ENCODE measurements at regions not wholly inside any gene's neighbourhood (a gene's known extent, or its start where the extent isn't known, plus 50 kb on each side); places are given as distances from the start of the nearest gene placed in this dataset.

- peak; percentile 92 for DNase-seq (ENCODE audit: low read depth)
Observed at GRCh38 chr18:48488388-48488850, 50.4 kb upstream of the CTIF start.

- no peak for DNase-seq (ENCODE audit: low read depth)
Observed at GRCh38 chr18:48486754-48487153, 52.1 kb upstream of the CTIF start.

DNA sequence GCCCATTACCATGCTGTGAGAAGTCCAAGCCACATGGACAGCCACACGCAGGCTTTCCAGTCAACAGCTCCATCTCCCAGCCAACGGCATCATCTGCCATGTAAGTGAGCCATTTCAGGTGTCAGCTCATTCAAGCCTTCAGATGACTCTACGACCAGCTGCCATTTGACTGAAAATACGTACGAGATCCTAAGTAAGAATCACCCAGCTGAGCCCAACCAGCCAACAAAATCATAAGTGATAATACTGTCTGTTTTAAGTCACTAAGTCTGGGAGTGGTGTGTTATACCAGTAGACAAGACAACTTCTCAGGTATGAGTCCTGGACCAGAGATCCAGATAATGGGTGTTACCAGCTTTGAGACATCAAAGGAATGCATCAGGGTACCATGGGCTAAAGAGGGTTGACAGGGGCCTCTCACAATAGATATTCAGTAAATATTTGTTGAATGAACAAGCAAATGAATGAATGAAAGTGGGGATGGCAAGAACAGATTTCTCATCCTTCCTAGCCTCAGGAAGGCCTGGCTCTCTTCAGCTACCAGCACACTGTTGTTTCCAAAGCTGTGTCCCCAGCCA, 52.9 kb upstream of the CTIF start:
- DNase-seq (ENCODE audit: low read depth) = no peak

DNA sequence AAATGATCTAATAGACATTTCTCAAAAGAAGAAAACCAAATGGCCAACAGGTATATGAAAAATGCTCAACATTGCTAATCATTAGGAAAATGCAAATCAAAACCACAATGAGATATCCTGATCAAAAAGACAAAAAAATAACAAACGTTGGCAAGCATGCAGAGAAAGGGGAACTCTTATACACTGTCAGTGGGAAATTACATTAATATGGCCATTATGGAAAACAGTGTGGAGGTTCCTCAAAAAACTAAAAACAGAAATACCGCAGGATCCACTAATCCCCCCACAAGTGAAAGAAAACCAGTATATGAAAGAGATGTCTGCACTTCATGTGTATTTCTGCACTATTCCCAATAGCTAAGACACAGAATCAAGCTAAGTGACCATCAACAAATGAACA, 57.7 kb upstream of the CTIF start:
- no peak for DNase-seq (ENCODE audit: low read depth)

- no peak for DNase-seq (ENCODE audit: low read depth)
Observed at GRCh38 chr18:48479531-48479930, 59.3 kb upstream of the CTIF start.

GRCh38 chr18:48477348-48477747, 61.5 kb upstream of the CTIF start:
- DNase-seq (ENCODE audit: low read depth) = no peak

- DNase-seq (ENCODE audit: low read depth) = no peak
Observed at GRCh38 chr18:48476550-48476917, 62.3 kb upstream of the CTIF start.

- DNase-seq (ENCODE audit: low read depth) = peak; percentile 64
Observed at GRCh38 chr18:48475635-48476549, 62.9 kb upstream of the CTIF start.

DNA sequence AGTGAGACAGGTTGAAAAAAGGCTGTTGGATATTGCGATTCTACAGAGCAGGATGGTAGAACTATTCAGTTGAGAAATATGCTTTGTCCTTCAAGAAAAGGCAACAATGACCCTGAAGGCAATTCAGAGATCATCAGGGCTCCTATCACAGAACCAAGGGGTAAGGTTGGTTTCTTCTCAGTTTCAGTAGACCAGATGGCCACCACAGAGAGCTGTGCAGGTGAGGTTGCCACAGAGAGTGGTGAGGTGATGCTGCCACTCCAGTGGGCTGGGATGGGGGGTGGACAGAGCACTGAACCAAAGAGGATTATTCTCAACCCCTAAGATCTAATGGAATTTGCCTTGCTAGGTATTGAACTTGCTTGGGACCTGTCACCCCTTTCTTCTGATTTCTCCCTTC, 64.6 kb upstream of the ZBTB7C start:
- no peak for DNase-seq (ENCODE audit: low read depth)

- DNase-seq (ENCODE audit: low read depth) = no peak
Observed at GRCh38 chr18:48472610-48473009, 63.4 kb upstream of the ZBTB7C start.

GRCh38 chr18:48470484-48471180, 61.4 kb upstream of the ZBTB7C start:
- DNase-seq (ENCODE audit: low read depth) = peak; percentile 50

GRCh38 chr18:48468151-48468550, 59.0 kb upstream of the ZBTB7C start:
- no peak for DNase-seq (ENCODE audit: low read depth)

DNA sequence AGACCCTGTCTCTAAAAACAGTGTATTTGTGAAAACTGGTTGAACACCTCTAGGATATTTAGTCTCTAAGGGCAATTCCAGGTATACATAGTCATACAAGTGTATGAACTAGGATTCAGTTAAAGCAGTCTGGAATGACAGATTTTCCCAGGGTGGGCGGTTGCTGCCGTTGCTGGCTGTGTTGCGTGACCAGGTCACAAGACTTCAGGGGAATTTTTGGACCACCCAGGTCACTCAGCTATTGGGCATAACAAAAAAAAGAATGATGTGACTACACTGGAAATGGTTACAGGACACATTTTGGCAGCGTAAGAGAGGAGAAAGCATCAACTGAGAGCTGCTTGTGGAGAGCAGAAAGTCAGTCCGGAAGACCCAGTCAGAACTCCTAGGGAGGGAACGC, 58.0 kb upstream of the ZBTB7C start:
- no peak for DNase-seq (ENCODE audit: low read depth)

DNA sequence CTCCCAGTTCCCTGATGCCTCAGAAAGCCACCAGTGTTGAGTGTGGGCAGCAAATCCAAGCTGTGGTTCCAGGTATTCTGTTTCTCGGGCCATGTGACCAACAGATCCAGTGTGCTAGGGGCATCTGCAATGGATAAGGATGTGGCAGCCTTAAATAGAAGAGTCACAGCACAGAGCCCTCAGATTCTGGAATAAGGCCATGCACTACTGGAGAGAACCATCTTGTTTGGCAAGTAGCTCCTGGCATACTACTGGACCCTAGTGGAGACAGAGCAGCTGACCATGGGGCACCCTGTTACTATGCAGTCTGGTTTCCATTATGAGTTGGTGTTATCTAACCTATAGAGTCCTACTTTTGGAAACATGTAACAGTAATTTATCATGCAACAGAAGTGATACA, 53.3 kb upstream of the ZBTB7C start:
- no peak for DNase-seq (ENCODE audit: low read depth)

DNA sequence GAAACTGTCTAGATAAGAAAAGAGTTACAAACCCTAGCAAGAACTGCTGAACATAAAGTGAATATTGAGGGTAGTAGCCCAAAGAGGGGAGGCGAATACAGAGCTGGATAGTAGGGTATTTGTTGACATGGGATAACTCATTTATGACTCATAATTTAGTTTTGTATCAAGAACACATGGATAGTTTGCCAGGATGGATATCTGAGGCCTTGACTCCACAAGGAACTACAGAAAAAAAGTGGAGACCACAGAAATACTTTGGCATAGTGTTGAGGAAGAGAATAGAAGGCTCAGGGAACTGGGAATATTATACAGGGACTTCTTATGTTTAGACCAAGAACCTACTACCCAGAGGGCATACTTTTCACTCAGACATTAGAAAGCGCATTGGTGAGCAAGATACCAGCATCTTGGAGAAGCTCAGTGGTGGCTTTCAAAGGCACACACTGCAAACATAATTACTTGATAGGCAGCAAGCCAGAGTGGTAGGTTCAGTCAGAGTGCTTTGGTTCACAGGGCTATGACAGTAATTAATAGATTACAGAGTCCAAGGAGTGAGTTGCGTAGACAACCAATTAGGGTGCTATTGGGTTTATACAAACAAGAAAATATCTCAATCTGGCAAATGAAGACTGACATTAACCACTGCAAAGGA, 51.9 kb upstream of the ZBTB7C start:
- DNase-seq (ENCODE audit: low read depth) = peak; percentile 29

DNA sequence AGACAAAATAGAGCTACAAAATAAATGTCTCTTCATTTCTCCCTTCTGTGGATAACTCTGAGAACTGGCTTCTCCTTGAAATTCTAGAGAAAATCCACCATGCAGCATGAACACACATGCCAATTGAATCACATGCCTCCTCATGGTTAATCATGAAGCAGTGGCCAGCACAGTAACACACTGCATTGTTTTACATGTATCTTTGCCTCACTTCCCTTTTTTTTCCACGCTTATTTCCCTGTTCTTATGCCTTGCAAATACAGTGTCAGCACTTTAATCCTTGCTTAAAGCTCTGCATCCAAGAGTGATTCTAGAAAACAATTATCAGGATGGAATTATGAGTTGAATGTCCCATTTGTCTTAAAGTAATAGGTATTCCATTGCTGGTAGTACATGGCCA, 50.3 kb upstream of the ZBTB7C start:
- DNase-seq (ENCODE audit: low read depth) = no peak

DNA sequence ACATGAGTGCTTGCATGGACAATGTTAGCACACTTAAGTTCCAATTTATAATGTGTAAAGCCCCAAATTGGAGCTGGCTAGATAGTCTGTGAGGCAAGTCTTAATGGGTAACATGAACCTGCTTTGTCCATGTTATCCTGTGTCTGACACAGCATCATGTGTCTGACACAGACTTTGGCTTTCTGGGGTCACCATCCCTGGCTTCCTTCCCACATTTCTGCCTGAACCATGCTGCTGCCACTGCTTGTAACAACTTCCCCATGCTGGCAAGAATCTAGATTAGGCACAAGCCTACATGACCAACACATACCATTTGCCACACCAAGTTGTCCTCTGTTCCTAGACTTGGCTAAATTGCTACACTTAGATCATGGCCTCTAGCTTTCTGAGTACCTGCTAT, 49.8 kb upstream of the ZBTB7C start:
- DNase-seq (ENCODE audit: low read depth) = no peak

All from RPMI7951 (cell line).